ELF-1 (cell line): ENCODE measurements at regions not wholly inside any gene's neighbourhood (a gene's known extent, or its start where the extent isn't known, plus 50 kb on each side); places are given as distances from the start of the nearest gene placed in this dataset.

Source experiments
- DNase-seq: peaks from one replicate; pipeline ENCODE4 v3.0.0-alpha.2; 2016; ENCODE audit warnings: low read depth, low spot score

GRCh38 chr3:193983846-193984818 lies 151.8 kb upstream of the HES1 start:
- DNase-seq: no peak

GRCh38 chr3:193984876-193985275 lies 151.1 kb upstream of the HES1 start:
- no peak for DNase-seq

- no peak for DNase-seq
Observed at GRCh38 chr3:193987186-193987585, 148.8 kb upstream of the HES1 start.

- no peak for DNase-seq
Observed at GRCh38 chr3:193989186-193989585, 146.8 kb upstream of the HES1 start.

GRCh38 chr3:193991666-193992424 lies 144.1 kb upstream of the HES1 start:
- no peak for DNase-seq

- no peak for DNase-seq
Observed at GRCh38 chr3:193992425-193993037, 143.4 kb upstream of the HES1 start.

GRCh38 chr3:193996221-193996620 lies 139.7 kb upstream of the HES1 start:
- peak; percentile 44 for DNase-seq

GRCh38 chr3:193996641-193997089 lies 139.3 kb upstream of the HES1 start:
- peak; percentile 47 for DNase-seq

GRCh38 chr3:193997228-193998122 lies 138.5 kb upstream of the HES1 start:
- no peak for DNase-seq

GRCh38 chr3:193998123-193998448 lies 137.9 kb upstream of the HES1 start:
- no peak for DNase-seq

GRCh38 chr3:193998628-193999195 lies 137.2 kb upstream of the HES1 start:
- no peak for DNase-seq

- no peak for DNase-seq
Observed at GRCh38 chr3:194000100-194000499, 135.8 kb upstream of the HES1 start.

- DNase-seq: no peak
Observed at GRCh38 chr3:194000712-194001111, 135.2 kb upstream of the HES1 start.

GRCh38 chr3:194001728-194002459 lies 134.1 kb upstream of the HES1 start:
- peak; percentile 46 for DNase-seq

- DNase-seq: peak; percentile 96
Observed at GRCh38 chr3:194003114-194004057, 132.6 kb upstream of the HES1 start.

GRCh38 chr3:194005930-194006501 lies 129.9 kb upstream of the HES1 start:
- DNase-seq: no peak

- no peak for DNase-seq
Observed at GRCh38 chr3:194007592-194008337, 128.2 kb upstream of the HES1 start.

GRCh38 chr3:194009019-194009418 lies 126.9 kb upstream of the HES1 start:
- peak; percentile 63 for DNase-seq
